WERI-Rb-1 (cell line): ENCODE measurements at regions not wholly inside any gene's neighbourhood (a gene's known extent, or its start where the extent isn't known, plus 50 kb on each side); places are given as distances from the start of the nearest gene placed in this dataset.

ENCODE experiments used
- DNase-seq: peaks from one replicate; pipeline ENCODE4 v3.0.0-alpha.2; 2020
- H3K27ac ChIP-seq: fragments of 250-450 bp; sonication (Bioruptor Pico); 2 replicates; pipeline ENCODE4 v1.5.1; 2020; ENCODE audit warnings: mild to moderate bottlenecking, moderate library complexity
- H3K27me3 ChIP-seq: fragments of 250-450 bp; sonication (Bioruptor Pico); 2 replicates; pipeline ENCODE4 v1.5.1; 2021; ENCODE audit warnings: mild to moderate bottlenecking, low read depth, moderate library complexity; ENCODE audit not compliant: insufficient read depth, severe bottlenecking
- H3K36me3 ChIP-seq: fragments of 250-450 bp; sonication (Bioruptor Pico); 2 replicates; pipeline ENCODE4 v1.5.1; 2020; ENCODE audit warnings: mild to moderate bottlenecking, moderate library complexity
- H3K4me3 ChIP-seq: 2 replicates; pipeline ENCODE4 v1.5.1; 2011; ENCODE audit warnings: low read depth, mild to moderate bottlenecking, control low read depth, low read length
- H3K9me3 ChIP-seq: fragments of 250-450 bp; sonication (Bioruptor Pico); 2 replicates; pipeline ENCODE4 v1.5.1; 2021; ENCODE audit warnings: mild to moderate bottlenecking, moderate library complexity; ENCODE audit not compliant: severe bottlenecking
- TF ChIP-seq, protein P1 (sequence below): IDR thresholded peaks from 2 replicates; pipeline ENCODE4 v1.5.1; 2011; ENCODE audit warnings: low read depth, mild to moderate bottlenecking, control low read depth, inconsistent platforms, low read length

DNA sequence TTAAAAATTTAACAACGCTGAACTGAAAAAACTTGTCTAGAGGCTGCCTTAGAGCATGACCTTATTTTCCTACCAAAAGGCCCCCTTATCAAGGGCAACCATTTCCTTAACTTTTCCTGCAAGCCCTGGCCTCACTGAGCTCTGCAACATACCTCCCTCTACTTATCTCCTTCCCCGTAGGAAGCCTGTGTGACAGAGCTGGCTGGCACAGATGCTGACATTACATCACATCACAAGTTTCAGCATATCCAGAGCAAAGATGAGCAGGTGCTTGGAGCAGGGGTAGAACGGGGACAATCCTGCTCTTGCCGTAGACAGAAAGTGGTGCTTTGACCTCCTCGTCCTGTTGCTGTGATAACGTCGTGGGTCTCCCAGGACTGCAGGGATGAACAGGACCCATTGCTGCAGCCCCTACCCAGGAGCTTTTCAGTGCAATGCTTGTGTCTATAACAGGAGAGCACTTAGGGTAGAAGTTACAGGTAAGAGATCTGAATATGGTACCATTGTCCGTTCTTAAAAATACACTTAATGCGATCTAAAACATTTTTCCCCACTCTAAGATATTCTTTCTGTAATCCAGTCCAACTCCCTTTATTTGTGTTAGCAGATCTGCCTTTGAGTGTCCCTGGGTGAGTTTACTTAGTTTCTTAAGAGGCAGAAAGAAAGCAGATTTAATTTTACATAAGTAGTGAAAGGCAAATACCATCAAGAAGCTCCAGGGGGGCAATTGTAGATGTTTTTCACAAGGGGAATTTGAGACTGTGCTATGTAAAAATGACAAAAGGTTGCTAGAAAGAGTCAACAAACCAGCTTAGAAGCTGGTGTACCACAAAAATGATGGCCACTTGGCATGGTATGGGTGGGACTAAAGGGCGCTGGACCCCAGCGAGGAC, 101.9 kb upstream of the EFNA5 start:
- H3K4me3 ChIP-seq = no peak overlapping the region
- H3K9me3 ChIP-seq = no peaks in the 10 kb centered on the region
- no peaks in the 10 kb centered on the region for H3K27me3 ChIP-seq
- no peak overlapping the region for H3K27ac ChIP-seq
- no peak for DNase-seq
- H3K36me3 ChIP-seq = no peaks in the 10 kb centered on the region
- TF ChIP-seq, protein P1, sequence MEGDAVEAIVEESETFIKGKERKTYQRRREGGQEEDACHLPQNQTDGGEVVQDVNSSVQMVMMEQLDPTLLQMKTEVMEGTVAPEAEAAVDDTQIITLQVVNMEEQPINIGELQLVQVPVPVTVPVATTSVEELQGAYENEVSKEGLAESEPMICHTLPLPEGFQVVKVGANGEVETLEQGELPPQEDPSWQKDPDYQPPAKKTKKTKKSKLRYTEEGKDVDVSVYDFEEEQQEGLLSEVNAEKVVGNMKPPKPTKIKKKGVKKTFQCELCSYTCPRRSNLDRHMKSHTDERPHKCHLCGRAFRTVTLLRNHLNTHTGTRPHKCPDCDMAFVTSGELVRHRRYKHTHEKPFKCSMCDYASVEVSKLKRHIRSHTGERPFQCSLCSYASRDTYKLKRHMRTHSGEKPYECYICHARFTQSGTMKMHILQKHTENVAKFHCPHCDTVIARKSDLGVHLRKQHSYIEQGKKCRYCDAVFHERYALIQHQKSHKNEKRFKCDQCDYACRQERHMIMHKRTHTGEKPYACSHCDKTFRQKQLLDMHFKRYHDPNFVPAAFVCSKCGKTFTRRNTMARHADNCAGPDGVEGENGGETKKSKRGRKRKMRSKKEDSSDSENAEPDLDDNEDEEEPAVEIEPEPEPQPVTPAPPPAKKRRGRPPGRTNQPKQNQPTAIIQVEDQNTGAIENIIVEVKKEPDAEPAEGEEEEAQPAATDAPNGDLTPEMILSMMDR = no peak

DNA sequence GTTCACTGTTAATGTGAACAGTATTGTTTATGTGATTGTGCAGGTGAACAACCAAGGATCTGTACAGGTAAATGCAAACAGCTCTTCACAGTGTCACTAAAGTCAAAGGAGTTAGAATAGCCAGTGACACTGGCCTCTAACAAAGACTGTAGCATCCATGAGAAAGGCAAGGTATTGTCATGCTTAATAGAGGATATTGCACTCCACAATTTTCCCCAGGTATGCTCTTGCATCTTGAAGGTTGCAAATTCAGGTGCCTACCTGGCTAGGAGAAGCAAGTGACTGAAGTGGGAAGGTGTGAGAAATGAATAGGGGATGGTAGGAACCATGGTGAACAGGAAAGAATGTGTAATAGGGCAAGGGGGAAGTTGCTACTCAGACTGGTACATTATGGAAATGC, 101.2 kb upstream of the EFNA5 start:
- no peaks in the 10 kb centered on the region for H3K36me3 ChIP-seq
- H3K27ac ChIP-seq = no peak overlapping the region
- no peaks in the 10 kb centered on the region for H3K9me3 ChIP-seq
- no peak overlapping the region for H3K4me3 ChIP-seq
- no peak for DNase-seq
- no peaks in the 10 kb centered on the region for H3K27me3 ChIP-seq
- TF ChIP-seq, protein P1 = no peak

DNA sequence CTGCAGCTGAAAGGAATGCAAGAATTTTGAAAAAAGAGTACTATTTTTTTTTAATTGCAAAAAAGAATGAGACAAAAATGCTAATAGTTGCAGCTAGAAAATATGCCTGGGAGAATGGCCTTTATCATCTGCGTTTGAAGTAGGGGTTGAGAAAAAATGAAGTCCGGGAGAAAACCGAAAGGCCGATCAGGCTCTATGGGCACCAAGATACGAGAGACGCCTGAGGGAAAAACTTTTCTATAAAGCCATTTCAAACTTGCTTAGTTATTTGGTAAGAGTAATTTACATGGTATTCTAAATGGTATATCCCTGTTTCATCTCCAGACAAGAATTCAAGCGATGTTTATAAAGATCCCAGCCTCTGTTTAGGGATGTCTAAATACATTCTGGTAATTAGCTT, 99.3 kb upstream of the EFNA5 start:
- Histone ChIP-seq H3K27me3 (no peaks in the 10 kb centered on the region), H3K4me3 (no peak overlapping the region), H3K9me3 (no peaks in the 10 kb centered on the region), H3K36me3 (no peaks in the 10 kb centered on the region), H3K27ac (no peak overlapping the region)
- no peak for DNase-seq
- TF ChIP-seq, protein P1 = no peak

DNA sequence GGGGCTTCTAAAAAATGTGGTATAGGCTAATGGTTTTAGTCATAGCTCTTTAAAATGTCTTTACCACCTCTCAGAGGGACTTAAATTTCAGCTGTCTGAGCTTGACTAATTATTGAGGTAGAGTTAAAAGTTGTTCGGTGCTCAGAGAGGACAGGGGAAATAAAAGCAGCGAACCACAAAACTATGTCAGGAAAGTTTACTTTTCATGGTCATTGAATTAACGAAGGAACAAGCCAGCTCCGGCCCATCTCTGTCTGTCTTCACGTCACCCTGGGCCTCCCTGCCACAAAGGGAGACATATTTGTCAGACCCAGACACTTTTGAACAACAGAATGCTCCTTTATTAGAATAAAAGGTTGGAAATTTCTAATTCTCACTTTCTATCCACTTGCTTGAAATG, 98.8 kb upstream of the EFNA5 start:
- H3K27ac ChIP-seq = no peak overlapping the region
- H3K36me3 ChIP-seq = no peaks in the 10 kb centered on the region
- no peak overlapping the region for H3K4me3 ChIP-seq
- H3K9me3 ChIP-seq = no peaks in the 10 kb centered on the region
- TF ChIP-seq, protein P1 = no peak
- H3K27me3 ChIP-seq = no peaks in the 10 kb centered on the region
- no peak for DNase-seq

DNA sequence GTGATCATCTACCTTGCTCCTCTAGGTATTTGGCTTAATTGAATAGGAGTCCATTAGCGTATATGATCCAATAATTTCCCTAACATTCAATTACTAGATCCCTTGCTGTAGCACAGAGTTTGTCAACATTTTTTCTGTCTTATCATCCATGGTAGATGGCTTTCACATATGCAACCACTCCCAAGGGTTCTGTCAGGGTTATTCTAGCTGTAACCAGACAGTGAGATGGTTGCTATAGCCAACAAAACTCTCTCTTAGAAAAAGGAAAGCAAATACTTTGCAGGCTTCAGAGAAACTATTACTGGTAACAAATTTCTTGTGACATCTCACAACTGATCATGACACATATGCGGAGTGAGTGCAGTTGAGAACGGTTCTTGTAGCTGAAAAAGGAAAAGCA, 96.2 kb upstream of the EFNA5 start:
- TF ChIP-seq, protein P1 = no peak
- H3K4me3 ChIP-seq = no peak overlapping the region
- no peak for DNase-seq
- no peak overlapping the region for H3K27ac ChIP-seq
- no peaks in the 10 kb centered on the region for H3K36me3 ChIP-seq
- H3K27me3 ChIP-seq = no peaks in the 10 kb centered on the region
- H3K9me3 ChIP-seq = no peaks in the 10 kb centered on the region

DNA sequence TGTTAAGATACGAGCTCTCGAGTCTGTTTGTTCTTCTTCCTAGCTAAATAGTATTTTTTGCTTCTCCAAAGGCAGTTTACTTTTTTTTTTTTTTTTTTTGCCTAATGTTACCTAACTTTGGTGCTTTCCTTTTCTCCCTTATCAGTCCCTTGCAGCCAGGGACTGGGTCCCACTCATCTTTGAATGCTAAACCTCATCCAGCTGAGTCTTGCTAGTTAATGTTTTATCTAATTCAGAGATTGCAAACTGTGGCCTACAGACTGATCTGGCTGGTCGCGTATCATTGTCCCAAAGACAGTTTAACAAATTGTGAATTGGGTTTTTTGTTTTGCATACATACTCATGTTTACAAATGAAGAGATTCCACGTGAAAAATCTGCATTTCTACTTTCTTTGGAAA, 95.7 kb upstream of the EFNA5 start:
- Histone ChIP-seq H3K36me3 (no peaks in the 10 kb centered on the region), H3K4me3 (no peak overlapping the region), H3K27me3 (no peaks in the 10 kb centered on the region), H3K27ac (no peak overlapping the region), H3K9me3 (no peaks in the 10 kb centered on the region)
- TF ChIP-seq, protein P1 = no peak
- no peak for DNase-seq
